Gastrocnemius medialis (tissue), 4 donors: ENCODE measurements at regions not wholly inside any gene's neighbourhood (a gene's known extent, or its start where the extent isn't known, plus 50 kb on each side); places are given as distances from the start of the nearest gene placed in this dataset.

Experiments
- ATAC-seq, 2 donors: fragments of 150-250 bp; one replicate each; pipeline ENCODE4 v1.9.1; 2016
- DNase-seq, 2 donors: peaks; one replicate each; pipeline ENCODE4 v3.0.0-alpha.2; 2019
- H3K27ac ChIP-seq, 4 donors: fragments of 200-600 bp; sonication (generic); 1 replicate in 1 of 4; 2 replicates in 3 of 4; pipeline ENCODE4 v1.5.1; 2016 to 2018; ENCODE audit warnings: mild to moderate bottlenecking in 2 of 4, moderate library complexity in 1 of 4
- H3K27me3 ChIP-seq, 3 donors: fragments of 200-600 bp; sonication (generic) in 2 of 3; 1 replicate in 1 of 3; 2 replicates in 2 of 3; pipeline versions ENCODE4 v1.5.1 to v1.6.0; 2016 to 2019; ENCODE audit warnings: mild to moderate bottlenecking in 1 of 3, moderate library complexity in 1 of 3
- H3K36me3 ChIP-seq, 2 donors: fragments of 200-600 bp; sonication (generic) in 1 of 2; one replicate each; pipeline ENCODE4 v1.5.1; 2017 to 2018
- H3K4me1 ChIP-seq, 2 donors: fragments of 200-600 bp; sonication (generic) in 1 of 2; one replicate each; pipeline ENCODE4 v1.5.1; 2016 to 2017; ENCODE audit warnings: mild to moderate bottlenecking in 2 of 2
- H3K4me3 ChIP-seq, 4 donors: fragments of 200-600 bp; sonication (generic) in 3 of 4; 1 replicate in 1 of 4; 2 replicates in 3 of 4; pipeline ENCODE4 v1.5.1; 2016 to 2019; ENCODE audit warnings: mild to moderate bottlenecking in 2 of 4
- H3K9me3 ChIP-seq, 3 donors: fragments of 200-600 bp; sonication (generic) in 2 of 3; 1 replicate in 1 of 3; 2 replicates in 2 of 3; pipeline ENCODE4 v1.5.1; 2016 to 2019
- POLR2A ChIP-seq, 2 donors: fragments of 450-650 bp; IDR thresholded peaks; one replicate each; pipeline ENCODE4 v1.6.1; 2017; ENCODE audit warnings: antibody characterized with exemption in 2 of 2, mild to moderate bottlenecking in 2 of 2, moderate library complexity in 2 of 2
- in situ Hi-C, 4 donors: fragments of 200-750 bp; cut with MboI; loops; one replicate each; pipeline versions ENCODE4 v1.15.0 to v1.8.0; 2017; ENCODE audit warnings: low sequenced_read_pairs in 4 of 4
- intact Hi-C: fragments of 100-400 bp; cut with DNase I; formaldehyde crosslinking; loops from one replicate; pipeline ENCODE4 v1.15.1; 2023; ENCODE audit warnings: low total_unique reads
- TF ChIP-seq, protein P1 (sequence below), 5 experiments: fragments of 450-650 bp in 3 of 5; fragments of 200-600 bp in 2 of 5; sonication (generic) in 2 of 5; IDR thresholded peaks in 4 of 5; conservative IDR thresholded peaks in 1 of 5; 1 replicate in 4 of 5; 2 replicates in 1 of 5; pipeline ENCODE4 v1.5.1; 2016 to 2019; ENCODE audit warnings: antibody characterized with exemption in 5 of 5, mild to moderate bottlenecking in 3 of 5, moderate library complexity in 3 of 5

DNA sequence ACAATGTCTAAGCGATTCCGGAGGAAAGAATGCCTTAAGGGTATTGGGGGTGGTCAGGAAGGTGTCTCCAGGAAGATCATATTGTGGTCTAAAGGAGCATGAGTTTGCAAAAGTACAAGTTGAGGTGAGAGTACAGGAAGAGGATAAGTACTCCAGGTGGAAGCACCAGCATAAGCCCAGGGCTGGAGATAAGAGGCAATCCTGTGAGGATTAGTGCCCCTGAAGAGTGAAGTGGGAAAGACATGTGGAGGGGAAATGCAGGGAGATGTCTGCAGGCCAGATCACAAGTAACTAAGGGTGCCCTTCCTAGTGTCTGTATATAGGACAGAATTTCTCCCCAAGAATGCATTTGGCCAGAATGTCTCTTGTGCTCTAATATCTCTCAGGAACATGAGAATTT, 188.3 kb upstream of the DPT start:
- Histone ChIP-seq H3K4me3 (no peak overlapping the region), H3K4me1 (peaks cover 5 to 9% of the 10 kb centered on the region in 2 donors), H3K27ac (no peak overlapping the region), H3K27me3 (no peaks in the 10 kb centered on the region), H3K9me3 (no peaks in the 10 kb centered on the region), H3K36me3 (no peaks in the 10 kb centered on the region)
- intact Hi-C loops (no loop called here), in situ Hi-C loops (no loop called here)
- ATAC-seq (no peak), DNase-seq (no peak)
- TF ChIP-seq POLR2A (IDR thresholded peaks at IDR 0.05) = no peak
- TF ChIP-seq, protein P1, sequence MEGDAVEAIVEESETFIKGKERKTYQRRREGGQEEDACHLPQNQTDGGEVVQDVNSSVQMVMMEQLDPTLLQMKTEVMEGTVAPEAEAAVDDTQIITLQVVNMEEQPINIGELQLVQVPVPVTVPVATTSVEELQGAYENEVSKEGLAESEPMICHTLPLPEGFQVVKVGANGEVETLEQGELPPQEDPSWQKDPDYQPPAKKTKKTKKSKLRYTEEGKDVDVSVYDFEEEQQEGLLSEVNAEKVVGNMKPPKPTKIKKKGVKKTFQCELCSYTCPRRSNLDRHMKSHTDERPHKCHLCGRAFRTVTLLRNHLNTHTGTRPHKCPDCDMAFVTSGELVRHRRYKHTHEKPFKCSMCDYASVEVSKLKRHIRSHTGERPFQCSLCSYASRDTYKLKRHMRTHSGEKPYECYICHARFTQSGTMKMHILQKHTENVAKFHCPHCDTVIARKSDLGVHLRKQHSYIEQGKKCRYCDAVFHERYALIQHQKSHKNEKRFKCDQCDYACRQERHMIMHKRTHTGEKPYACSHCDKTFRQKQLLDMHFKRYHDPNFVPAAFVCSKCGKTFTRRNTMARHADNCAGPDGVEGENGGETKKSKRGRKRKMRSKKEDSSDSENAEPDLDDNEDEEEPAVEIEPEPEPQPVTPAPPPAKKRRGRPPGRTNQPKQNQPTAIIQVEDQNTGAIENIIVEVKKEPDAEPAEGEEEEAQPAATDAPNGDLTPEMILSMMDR (IDR thresholded peaks at IDR 0.05 in 4 of 5, conservative IDR thresholded peaks at IDR 0.05 in 1 of 5) = no peak

DNA sequence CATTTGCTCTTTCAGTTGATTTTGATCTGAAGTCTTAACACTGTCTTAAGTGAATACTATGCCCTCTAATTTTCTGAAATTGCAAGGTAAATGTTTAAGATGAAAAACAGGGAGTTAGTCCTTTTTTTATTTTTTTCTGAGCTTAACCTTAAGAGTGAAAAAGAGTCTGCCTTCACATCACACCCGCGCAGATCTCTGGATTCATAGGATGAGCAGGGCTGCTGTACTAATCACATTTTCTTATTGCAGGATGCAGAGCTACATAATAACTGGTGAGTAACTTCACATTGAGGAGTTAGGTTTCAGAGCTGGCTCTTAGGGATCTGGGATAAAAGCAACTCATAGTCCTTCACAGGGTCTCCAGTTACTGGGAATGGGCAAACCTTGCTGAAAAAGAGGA, 188.7 kb upstream of the ATP1B1 start:
- no peaks in the 10 kb centered on the region for H3K9me3 ChIP-seq
- intact Hi-C loops = no loop called here
- no peak for DNase-seq
- in situ Hi-C loops = no loop called here
- no peak overlapping the region for H3K27ac ChIP-seq
- no peak for ATAC-seq
- TF ChIP-seq POLR2A (IDR thresholded peaks at IDR 0.05) = no peak
- TF ChIP-seq, protein P1 (IDR thresholded peaks at IDR 0.05 in 4 of 5, conservative IDR thresholded peaks at IDR 0.05 in 1 of 5) = no peak
- no peak overlapping the region for H3K4me3 ChIP-seq
- H3K36me3 ChIP-seq = no peaks in the 10 kb centered on the region
- H3K4me1 ChIP-seq = peaks cover 5 to 9% of the 10 kb centered on the region in 2 donors
- H3K27me3 ChIP-seq = no peaks in the 10 kb centered on the region

DNA sequence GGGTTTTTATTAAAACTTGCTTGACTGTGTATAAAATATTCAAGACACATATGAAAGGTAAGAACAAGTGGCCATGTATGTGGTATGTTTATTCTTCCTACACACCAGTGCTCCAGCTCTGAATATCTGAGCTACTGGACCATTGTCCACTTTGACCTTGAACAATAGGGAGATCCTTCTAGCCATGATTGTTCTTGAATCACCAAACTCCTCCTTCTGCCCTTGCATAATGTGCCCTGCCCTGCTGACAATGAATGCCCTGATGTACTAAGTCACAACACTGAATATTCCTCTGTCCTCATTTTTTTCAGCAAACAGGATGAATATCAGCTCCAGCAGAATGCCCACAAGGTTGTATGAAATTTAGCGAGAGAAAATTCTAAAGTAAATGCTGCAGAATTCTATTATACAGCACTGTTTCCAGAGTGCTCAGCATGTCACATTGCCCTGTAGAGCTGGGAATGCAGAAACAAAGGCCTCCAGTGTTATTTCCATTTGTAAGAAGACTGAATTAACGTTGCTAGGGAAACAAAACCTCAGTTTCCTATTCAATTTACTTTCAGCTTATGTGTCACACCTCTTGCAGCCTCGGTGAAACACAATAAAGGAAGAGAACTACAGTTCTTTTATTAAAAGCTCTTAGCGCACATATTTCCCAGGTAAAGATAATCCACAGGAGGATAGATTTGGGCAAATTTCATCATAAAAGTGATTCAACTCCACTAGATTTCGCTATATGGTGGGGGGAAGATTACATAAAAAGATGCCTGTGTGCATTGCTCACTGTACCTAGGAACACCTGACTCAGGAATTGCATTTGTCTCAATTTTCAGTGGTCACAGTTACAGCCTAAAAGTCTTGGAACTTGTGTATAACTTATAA, 187.4 kb upstream of the ATP1B1 start:
- H3K36me3 ChIP-seq = no peaks in the 10 kb centered on the region
- H3K27me3 ChIP-seq = no peaks in the 10 kb centered on the region
- no peak overlapping the region for H3K27ac ChIP-seq
- no peak for ATAC-seq
- peaks cover 5 to 9% of the 10 kb centered on the region in 2 donors for H3K4me1 ChIP-seq
- intact Hi-C loops = no loop called here
- DNase-seq = no peak
- TF ChIP-seq, protein P1 (IDR thresholded peaks at IDR 0.05 in 4 of 5, conservative IDR thresholded peaks at IDR 0.05 in 1 of 5) = no peak
- TF ChIP-seq POLR2A (IDR thresholded peaks at IDR 0.05) = no peak
- H3K9me3 ChIP-seq = no peaks in the 10 kb centered on the region
- in situ Hi-C loops = no loop called here
- no peak overlapping the region for H3K4me3 ChIP-seq

DNA sequence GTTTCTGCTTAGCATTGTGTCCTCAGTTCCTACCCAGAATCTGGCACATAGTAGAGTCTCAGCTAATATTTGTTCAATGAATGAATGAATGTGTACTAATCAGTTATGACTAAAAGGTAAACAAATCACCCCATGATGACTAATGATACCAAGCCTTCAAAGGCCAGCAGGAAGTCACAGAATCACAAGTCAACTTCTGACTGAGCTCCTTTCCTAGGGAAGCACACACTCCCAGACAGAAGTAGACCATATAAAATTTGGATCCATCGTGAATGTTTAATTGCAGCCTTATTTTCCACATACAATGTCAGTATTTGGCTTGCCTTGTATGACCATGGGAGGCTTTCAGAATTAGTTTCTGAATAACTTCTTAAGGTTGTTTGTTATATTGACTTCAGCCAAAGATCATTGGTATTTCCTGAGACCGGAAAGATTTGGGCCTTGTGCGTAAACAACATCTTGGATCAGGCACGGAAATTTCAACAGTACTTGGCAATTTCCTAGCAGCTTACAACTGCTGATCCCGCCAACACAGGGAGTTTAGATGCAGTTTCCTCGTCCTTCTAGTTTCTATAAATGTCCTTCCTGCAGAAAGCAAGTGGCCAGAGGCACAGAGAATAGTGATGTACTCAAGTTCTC, 185.9 kb upstream of the ATP1B1 start:
- Histone ChIP-seq H3K36me3 (no peaks in the 10 kb centered on the region), H3K4me1 (peaks cover 5 to 9% of the 10 kb centered on the region in 2 donors), H3K9me3 (no peaks in the 10 kb centered on the region), H3K4me3 (no peak overlapping the region), H3K27ac (peak overlapping the region; percentile 31 to 54 (median 46)), H3K27me3 (no peaks in the 10 kb centered on the region)
- intact Hi-C loops = no loop called here
- peak; percentile 13 to 16 for DNase-seq
- in situ Hi-C loops = no loop called here
- TF ChIP-seq, protein P1 (IDR thresholded peaks at IDR 0.05 in 4 of 5, conservative IDR thresholded peaks at IDR 0.05 in 1 of 5) = no peak
- TF ChIP-seq POLR2A (IDR thresholded peaks at IDR 0.05) = no peak
- ATAC-seq = peak; percentile 74
